Liver (tissue), 8 donors: ENCODE measurements at regions not wholly inside any gene's neighbourhood (a gene's known extent, or its start where the extent isn't known, plus 50 kb on each side); places are given as distances from the start of the nearest gene placed in this dataset.

ENCODE experiments used
- DNase-seq: peaks from one replicate; pipeline ENCODE4 v3.0.0-alpha.2; 2017; ENCODE audit warnings: low spot score
- H3K27ac ChIP-seq, 2 donors: one replicate each; pipeline ENCODE4 v1.7.0; 2013; ENCODE audit warnings: inconsistent platforms in 2 of 2, low read length in 2 of 2, control low read depth in 1 of 2, low read depth in 1 of 2, mild to moderate bottlenecking in 1 of 2
- H3K27me3 ChIP-seq, 4 donors: one replicate each; pipeline versions ENCODE4 v1.6.1 to v1.7.0; 2013; ENCODE audit warnings: low read length in 3 of 4, inconsistent platforms in 1 of 4, mild to moderate bottlenecking in 1 of 4, moderate library complexity in 1 of 4; ENCODE audit not compliant: control insufficient read depth in 4 of 4, insufficient read depth in 4 of 4
- H3K36me3 ChIP-seq, 4 donors: one replicate each; pipeline versions ENCODE4 v1.6.1 to v1.7.0; 2013; ENCODE audit warnings: low read length in 3 of 4, mild to moderate bottlenecking in 3 of 4, low read depth in 1 of 4, moderate library complexity in 1 of 4; ENCODE audit not compliant: control insufficient read depth in 4 of 4, insufficient read depth in 3 of 4
- H3K4me1 ChIP-seq, 4 donors: one replicate each; pipeline versions ENCODE4 v1.6.1 to v1.7.0; 2013; ENCODE audit warnings: low read length in 3 of 4, mild to moderate bottlenecking in 3 of 4, moderate library complexity in 1 of 4; ENCODE audit not compliant: control insufficient read depth in 4 of 4, insufficient read depth in 4 of 4
- H3K4me3 ChIP-seq, 3 donors: one replicate each; pipeline versions ENCODE4 v1.6.1 to v1.7.0; 2013; ENCODE audit warnings: low read length in 3 of 3, control low read depth in 1 of 3, low read depth in 1 of 3, mild to moderate bottlenecking in 1 of 3
- H3K9ac ChIP-seq, 2 donors: one replicate each; pipeline ENCODE4 v1.7.0; 2013; ENCODE audit warnings: low read length in 2 of 2, mild to moderate bottlenecking in 2 of 2, moderate library complexity in 2 of 2, control low read depth in 1 of 2, low read depth in 1 of 2
- H3K9me3 ChIP-seq, 4 donors: one replicate each; pipeline versions ENCODE4 v1.6.1 to v1.7.0; 2013; ENCODE audit warnings: low read length in 3 of 4; ENCODE audit not compliant: control insufficient read depth in 4 of 4
- EGR1 ChIP-seq, 2 donors: IDR thresholded peaks; 2 replicates each; pipeline ENCODE4 v1.6.1; 2016 to 2018; ENCODE audit warnings: antibody characterized with exemption in 2 of 2, low read depth in 2 of 2
- FOXA1 ChIP-seq: IDR thresholded peaks from 2 replicates; pipeline ENCODE4 v1.6.1; 2016; ENCODE audit warnings: antibody characterized with exemption
- GABPA ChIP-seq, 2 donors: IDR thresholded peaks in 1 of 2; conservative IDR thresholded peaks in 1 of 2; 2 replicates each; pipeline ENCODE4 v1.6.1; 2016; ENCODE audit warnings: antibody characterized with exemption in 2 of 2, mild to moderate bottlenecking in 1 of 2, moderate library complexity in 1 of 2
- HNF4G ChIP-seq: IDR thresholded peaks from 2 replicates; pipeline ENCODE4 v1.6.1; 2016; ENCODE audit warnings: antibody characterized with exemption
- JUND ChIP-seq, 2 donors: IDR thresholded peaks; 2 replicates each; pipeline ENCODE4 v1.6.1; 2016; ENCODE audit warnings: antibody characterized with exemption in 2 of 2
- RAD21 ChIP-seq, 2 donors: IDR thresholded peaks; 2 replicates each; pipeline ENCODE4 v1.6.1; 2016; ENCODE audit warnings: antibody characterized with exemption in 2 of 2, mild to moderate bottlenecking in 2 of 2
- WGBS: extraction: QIAGEN DNeasy Blood & Tissue Kit; methylation state at CpG from one replicate; pipeline ENCODE4 v1.1.7; 2013; 5-methylcytosine and 5-hydroxymethylcytosine counted together
- TF ChIP-seq, protein P1 (sequence below): IDR thresholded peaks from 2 replicates; pipeline ENCODE4 v1.6.1; 2016; ENCODE audit warnings: antibody characterized with exemption
- TF ChIP-seq, protein P2 (sequence below): IDR thresholded peaks from 2 replicates; pipeline ENCODE4 v1.6.1; 2016; ENCODE audit warnings: antibody characterized with exemption, mild to moderate bottlenecking
- TF ChIP-seq, protein P3 (sequence below): fragments of 150-350 bp; IDR thresholded peaks from 2 replicates; pipeline ENCODE4 v1.5.1; 2017; ENCODE audit warnings: improper control_type of control experiment, low read depth, low read length; ENCODE audit not compliant: missing input control
- donor health status: healthy.
- donor health status: healthy.
- donor health status: healthy.
- donor health status: healthy.
- donor health status: healthy.

DNA sequence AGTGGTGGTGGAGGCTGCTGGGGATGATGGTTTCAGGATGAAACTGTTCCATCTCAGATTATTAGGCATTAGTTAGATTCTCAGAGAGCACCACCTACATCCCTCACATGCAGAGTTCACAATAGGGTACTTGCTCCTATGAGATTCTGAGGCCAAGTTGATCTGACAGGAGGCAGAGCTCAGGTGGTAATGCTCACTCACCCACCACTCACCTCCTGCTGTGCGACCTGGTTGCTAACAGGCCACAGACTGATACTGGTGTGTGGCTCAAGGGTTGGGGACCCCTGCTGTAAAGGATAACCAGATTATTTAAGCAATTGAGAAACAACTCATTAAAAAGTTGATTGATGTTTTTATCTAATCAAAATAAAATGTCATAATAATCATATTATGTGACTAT is 248.5 kb downstream of the RERGL start (continued):
- TF ChIP-seq FOXA1 = no peak
- no peak for TF ChIP-seq GABPA (IDR thresholded peaks at IDR 0.05 in 1 of 2, conservative IDR thresholded peaks at IDR 0.05 in 1 of 2)
- TF ChIP-seq RAD21 (IDR thresholded peaks at IDR 0.05) = no peak
- TF ChIP-seq, protein P1, sequence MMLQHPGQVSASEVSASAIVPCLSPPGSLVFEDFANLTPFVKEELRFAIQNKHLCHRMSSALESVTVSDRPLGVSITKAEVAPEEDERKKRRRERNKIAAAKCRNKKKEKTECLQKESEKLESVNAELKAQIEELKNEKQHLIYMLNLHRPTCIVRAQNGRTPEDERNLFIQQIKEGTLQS = no peak
- TF ChIP-seq HNF4G = no peak
- no peak for TF ChIP-seq JUND (IDR thresholded peaks at IDR 0.05)

DNA sequence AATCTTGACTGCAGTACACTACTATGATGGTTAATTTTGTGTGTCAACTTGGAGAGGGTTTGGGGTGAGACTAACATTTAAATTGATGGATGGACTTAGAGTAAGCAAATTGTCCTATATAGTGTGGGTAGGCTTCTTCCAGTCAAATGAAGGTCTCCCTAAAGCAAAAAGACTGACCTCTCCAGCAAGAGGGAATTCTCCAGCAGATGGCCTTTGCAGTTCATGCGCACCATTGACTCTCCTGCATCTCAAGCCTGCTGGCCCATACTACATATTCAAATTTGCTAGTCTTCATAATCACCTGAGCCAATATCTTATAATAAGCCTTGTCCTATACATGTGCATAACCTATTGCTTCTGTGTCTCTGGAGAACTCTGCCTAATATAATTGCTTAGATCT is 260.2 kb downstream of the RERGL start:
- no peak for DNase-seq
- no peak overlapping the region for H3K27ac ChIP-seq
- H3K27me3 ChIP-seq = no peaks in the 10 kb centered on the region
- 92% methylated on average over 1 of the region's 1 CpG for WGBS
- H3K9ac ChIP-seq = no peak overlapping the region
- H3K4me3 ChIP-seq = no peak overlapping the region
- H3K36me3 ChIP-seq = no peaks in the 10 kb centered on the region
- no peaks in the 10 kb centered on the region for H3K9me3 ChIP-seq
- TF ChIP-seq, protein P2, sequence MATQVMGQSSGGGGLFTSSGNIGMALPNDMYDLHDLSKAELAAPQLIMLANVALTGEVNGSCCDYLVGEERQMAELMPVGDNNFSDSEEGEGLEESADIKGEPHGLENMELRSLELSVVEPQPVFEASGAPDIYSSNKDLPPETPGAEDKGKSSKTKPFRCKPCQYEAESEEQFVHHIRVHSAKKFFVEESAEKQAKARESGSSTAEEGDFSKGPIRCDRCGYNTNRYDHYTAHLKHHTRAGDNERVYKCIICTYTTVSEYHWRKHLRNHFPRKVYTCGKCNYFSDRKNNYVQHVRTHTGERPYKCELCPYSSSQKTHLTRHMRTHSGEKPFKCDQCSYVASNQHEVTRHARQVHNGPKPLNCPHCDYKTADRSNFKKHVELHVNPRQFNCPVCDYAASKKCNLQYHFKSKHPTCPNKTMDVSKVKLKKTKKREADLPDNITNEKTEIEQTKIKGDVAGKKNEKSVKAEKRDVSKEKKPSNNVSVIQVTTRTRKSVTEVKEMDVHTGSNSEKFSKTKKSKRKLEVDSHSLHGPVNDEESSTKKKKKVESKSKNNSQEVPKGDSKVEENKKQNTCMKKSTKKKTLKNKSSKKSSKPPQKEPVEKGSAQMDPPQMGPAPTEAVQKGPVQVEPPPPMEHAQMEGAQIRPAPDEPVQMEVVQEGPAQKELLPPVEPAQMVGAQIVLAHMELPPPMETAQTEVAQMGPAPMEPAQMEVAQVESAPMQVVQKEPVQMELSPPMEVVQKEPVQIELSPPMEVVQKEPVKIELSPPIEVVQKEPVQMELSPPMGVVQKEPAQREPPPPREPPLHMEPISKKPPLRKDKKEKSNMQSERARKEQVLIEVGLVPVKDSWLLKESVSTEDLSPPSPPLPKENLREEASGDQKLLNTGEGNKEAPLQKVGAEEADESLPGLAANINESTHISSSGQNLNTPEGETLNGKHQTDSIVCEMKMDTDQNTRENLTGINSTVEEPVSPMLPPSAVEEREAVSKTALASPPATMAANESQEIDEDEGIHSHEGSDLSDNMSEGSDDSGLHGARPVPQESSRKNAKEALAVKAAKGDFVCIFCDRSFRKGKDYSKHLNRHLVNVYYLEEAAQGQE = no peak
- TF ChIP-seq HNF4G = no peak
- H3K4me1 ChIP-seq = no peaks in the 10 kb centered on the region

DNA sequence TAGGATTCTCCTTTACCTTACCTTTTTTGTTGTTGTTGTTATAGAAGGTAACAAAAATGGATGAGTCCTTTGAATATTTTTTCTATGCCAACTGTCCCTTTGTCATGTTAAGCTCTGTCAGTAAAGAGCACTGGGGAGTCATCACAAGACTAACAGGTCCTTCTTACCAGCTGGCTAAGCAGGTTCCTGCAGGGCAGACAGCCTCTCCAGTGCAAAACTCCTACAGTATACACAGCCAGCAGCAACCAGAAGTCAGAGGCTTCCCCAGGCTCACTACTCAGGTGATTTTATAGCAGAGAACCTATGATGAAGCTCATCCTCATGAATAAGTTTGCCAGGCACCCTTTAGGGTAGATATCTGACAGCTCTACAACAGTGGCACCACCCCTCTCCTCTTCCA is 271.1 kb downstream of the RERGL start:
- TF ChIP-seq, protein P2 = no peak
- no peak for TF ChIP-seq EGR1 (IDR thresholded peaks at IDR 0.05; ENCODE audit: low read depth in 2 of 2)
- no peak for DNase-seq
- Histone ChIP-seq H3K36me3 (no peaks in the 10 kb centered on the region), H3K9ac (no peak overlapping the region), H3K4me1 (no peaks in the 10 kb centered on the region), H3K27ac (no peak overlapping the region), H3K9me3 (peaks cover 0 to 7% (median 0%) of the 10 kb centered on the region in 4 donors), H3K27me3 (no peaks in the 10 kb centered on the region), H3K4me3 (no peak overlapping the region)

DNA sequence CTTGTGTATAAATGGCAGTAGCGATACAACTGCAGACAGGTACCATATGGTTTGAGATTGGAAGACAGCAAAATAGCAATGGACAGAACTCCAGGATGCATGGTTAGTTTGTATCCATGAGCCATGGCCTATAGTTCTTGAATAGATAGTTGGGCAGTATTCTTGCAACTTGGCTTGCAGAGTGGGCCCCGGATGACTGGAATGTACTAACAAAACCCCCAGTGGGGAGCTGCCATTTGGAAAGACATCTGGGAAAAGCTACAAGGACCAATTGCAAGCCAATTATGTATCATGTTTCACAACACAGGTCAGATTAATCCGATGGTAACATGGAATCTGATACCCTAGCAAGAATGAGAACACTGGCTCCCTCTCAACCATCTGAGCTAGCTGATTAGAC is 279.6 kb downstream of the RERGL start:
- TF ChIP-seq FOXA1 = no peak
- TF ChIP-seq, protein P3, sequence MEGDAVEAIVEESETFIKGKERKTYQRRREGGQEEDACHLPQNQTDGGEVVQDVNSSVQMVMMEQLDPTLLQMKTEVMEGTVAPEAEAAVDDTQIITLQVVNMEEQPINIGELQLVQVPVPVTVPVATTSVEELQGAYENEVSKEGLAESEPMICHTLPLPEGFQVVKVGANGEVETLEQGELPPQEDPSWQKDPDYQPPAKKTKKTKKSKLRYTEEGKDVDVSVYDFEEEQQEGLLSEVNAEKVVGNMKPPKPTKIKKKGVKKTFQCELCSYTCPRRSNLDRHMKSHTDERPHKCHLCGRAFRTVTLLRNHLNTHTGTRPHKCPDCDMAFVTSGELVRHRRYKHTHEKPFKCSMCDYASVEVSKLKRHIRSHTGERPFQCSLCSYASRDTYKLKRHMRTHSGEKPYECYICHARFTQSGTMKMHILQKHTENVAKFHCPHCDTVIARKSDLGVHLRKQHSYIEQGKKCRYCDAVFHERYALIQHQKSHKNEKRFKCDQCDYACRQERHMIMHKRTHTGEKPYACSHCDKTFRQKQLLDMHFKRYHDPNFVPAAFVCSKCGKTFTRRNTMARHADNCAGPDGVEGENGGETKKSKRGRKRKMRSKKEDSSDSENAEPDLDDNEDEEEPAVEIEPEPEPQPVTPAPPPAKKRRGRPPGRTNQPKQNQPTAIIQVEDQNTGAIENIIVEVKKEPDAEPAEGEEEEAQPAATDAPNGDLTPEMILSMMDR = no peak
- Histone ChIP-seq H3K9me3 (peaks cover 0 to 7% (median 3%) of the 10 kb centered on the region in 4 donors), H3K4me3 (no peak overlapping the region), H3K36me3 (no peaks in the 10 kb centered on the region), H3K27me3 (no peaks in the 10 kb centered on the region), H3K4me1 (no peaks in the 10 kb centered on the region), H3K9ac (no peak overlapping the region), H3K27ac (no peak overlapping the region)
- WGBS = 71% methylated on average over 3 of the region's 3 CpGs
- DNase-seq = no peak
